Mononuclear cell (primary cell): ENCODE measurements at regions not wholly inside any gene's neighbourhood (a gene's known extent, or its start where the extent isn't known, plus 50 kb on each side); places are given as distances from the start of the nearest gene placed in this dataset.
"Not testable (repeated sequence)": the region's sequence is repeated elsewhere in the genome, so short reads cannot be mapped to it uniquely, and the experiment has no call there.

Experiments
- H3K27me3 ChIP-seq: 2 replicates; pipeline ENCODE4 v1.6.0; 2011; ENCODE audit warnings: low read length, control low read depth; ENCODE audit not compliant: insufficient read depth
- H3K4me1 ChIP-seq: 2 replicates; pipeline ENCODE4 v1.5.1; 2011; ENCODE audit warnings: mild to moderate bottlenecking, low read length, control low read depth; ENCODE audit not compliant: insufficient read depth
- H3K4me3 ChIP-seq: 2 replicates; pipeline ENCODE4 v1.5.1; 2011; ENCODE audit warnings: mild to moderate bottlenecking, low read length, moderate library complexity
- H3K9me3 ChIP-seq: 2 replicates; pipeline ENCODE4 v1.5.1; 2011; ENCODE audit warnings: low read depth, mild to moderate bottlenecking, control low read depth, low read length

GRCh38 chr17:71790791-71791190 is 330.0 kb upstream of the SOX9 start:
- H3K4me1 ChIP-seq = no peaks in the 10 kb centered on the region

GRCh38 chr17:71791311-71791710 is 329.5 kb upstream of the SOX9 start:
- Histone ChIP-seq H3K9me3 (no peaks in the 10 kb centered on the region), H3K27me3 (no peaks in the 10 kb centered on the region), H3K4me1 (no peaks in the 10 kb centered on the region), H3K4me3 (no peak overlapping the region)

More at GRCh38 chr17:71790791-71791190, 330.0 kb upstream of the SOX9 start:
- no peak overlapping the region for H3K4me3 ChIP-seq
- no peaks in the 10 kb centered on the region for H3K27me3 ChIP-seq
- no peaks in the 10 kb centered on the region for H3K9me3 ChIP-seq

- Histone ChIP-seq H3K9me3 (no peaks in the 10 kb centered on the region), H3K4me1 (no peaks in the 10 kb centered on the region), H3K4me3 (no peak overlapping the region), H3K27me3 (no peaks in the 10 kb centered on the region)
Observed at GRCh38 chr17:71792966-71793365, 327.9 kb upstream of the SOX9 start.

- Histone ChIP-seq H3K9me3 (no peaks in the 10 kb centered on the region), H3K4me1 (no peaks in the 10 kb centered on the region), H3K4me3 (no peak overlapping the region), H3K27me3 (no peaks in the 10 kb centered on the region)
Observed at GRCh38 chr17:71793518-71793917, 327.3 kb upstream of the SOX9 start.

- Histone ChIP-seq H3K4me3 (no peak overlapping the region), H3K4me1 (no peaks in the 10 kb centered on the region), H3K9me3 (no peaks in the 10 kb centered on the region), H3K27me3 (no peaks in the 10 kb centered on the region)
Observed at GRCh38 chr17:71798701-71799100, 322.1 kb upstream of the SOX9 start.

GRCh38 chr17:71799657-71800056 is 321.2 kb upstream of the SOX9 start:
- Histone ChIP-seq H3K4me3 (no peak overlapping the region), H3K9me3 (no peaks in the 10 kb centered on the region), H3K27me3 (no peaks in the 10 kb centered on the region), H3K4me1 (no peaks in the 10 kb centered on the region)

GRCh38 chr17:71801301-71801700 is 319.5 kb upstream of the SOX9 start:
- Histone ChIP-seq H3K4me1 (no peaks in the 10 kb centered on the region), H3K27me3 (no peaks in the 10 kb centered on the region), H3K4me3 (no peak overlapping the region), H3K9me3 (no peaks in the 10 kb centered on the region)

- H3K9me3 ChIP-seq = no peaks in the 10 kb centered on the region
- H3K4me1 ChIP-seq = no peaks in the 10 kb centered on the region
- H3K4me3 ChIP-seq = no peak overlapping the region
- H3K27me3 ChIP-seq = no peaks in the 10 kb centered on the region
Observed at GRCh38 chr17:71802663-71803062, 318.2 kb upstream of the SOX9 start.

GRCh38 chr17:71803656-71804284 is 317.1 kb upstream of the SOX9 start:
- Histone ChIP-seq H3K4me1 (no peaks in the 10 kb centered on the region), H3K9me3 (no peaks in the 10 kb centered on the region), H3K4me3 (no peak overlapping the region), H3K27me3 (no peaks in the 10 kb centered on the region)

GRCh38 chr17:71809537-71809936 is 311.3 kb upstream of the SOX9 start:
- Histone ChIP-seq H3K4me1 (no peaks in the 10 kb centered on the region), H3K9me3 (no peaks in the 10 kb centered on the region), H3K4me3 (no peak overlapping the region), H3K27me3 (no peaks in the 10 kb centered on the region)

- not testable (repeated sequence) for H3K9me3 ChIP-seq, H3K4me1 ChIP-seq, H3K4me3 ChIP-seq, H3K27me3 ChIP-seq
Observed at GRCh38 chr17:71813861-71814260, 307.0 kb upstream of the SOX9 start.

- no peak overlapping the region for H3K4me3 ChIP-seq
- no peaks in the 10 kb centered on the region for H3K9me3 ChIP-seq
- H3K27me3 ChIP-seq = no peaks in the 10 kb centered on the region
- no peaks in the 10 kb centered on the region for H3K4me1 ChIP-seq
Observed at GRCh38 chr17:71821511-71821910, 299.3 kb upstream of the SOX9 start.

GRCh38 chr17:71824671-71825070 is 296.1 kb upstream of the SOX9 start:
- Histone ChIP-seq H3K4me3 (no peak overlapping the region), H3K4me1 (no peaks in the 10 kb centered on the region), H3K27me3 (no peaks in the 10 kb centered on the region), H3K9me3 (no peaks in the 10 kb centered on the region)

GRCh38 chr17:71825687-71826086 is 295.1 kb upstream of the SOX9 start:
- no peaks in the 10 kb centered on the region for H3K9me3 ChIP-seq
- no peaks in the 10 kb centered on the region for H3K27me3 ChIP-seq

GRCh38 chr17:71828182-71828596 is 292.6 kb upstream of the SOX9 start:
- no peak overlapping the region for H3K4me3 ChIP-seq
- H3K9me3 ChIP-seq = no peaks in the 10 kb centered on the region
- no peaks in the 10 kb centered on the region for H3K4me1 ChIP-seq
- H3K27me3 ChIP-seq = no peaks in the 10 kb centered on the region

More at GRCh38 chr17:71825687-71826086, 295.1 kb upstream of the SOX9 start:
- no peak overlapping the region for H3K4me3 ChIP-seq
- no peaks in the 10 kb centered on the region for H3K4me1 ChIP-seq

- no peaks in the 10 kb centered on the region for H3K4me1 ChIP-seq
Observed at GRCh38 chr17:71830866-71831265, 290.0 kb upstream of the SOX9 start.

More at GRCh38 chr17:71830866-71831265, 290.0 kb upstream of the SOX9 start:
- Histone ChIP-seq H3K4me3 (no peak overlapping the region), H3K9me3 (no peaks in the 10 kb centered on the region), H3K27me3 (no peaks in the 10 kb centered on the region)
